ENCODE measurements at regions not wholly inside any gene's neighbourhood (a gene's known extent, or its start where the extent isn't known, plus 50 kb on each side); places are given as distances from the start of the nearest gene placed in this dataset.

DNA sequence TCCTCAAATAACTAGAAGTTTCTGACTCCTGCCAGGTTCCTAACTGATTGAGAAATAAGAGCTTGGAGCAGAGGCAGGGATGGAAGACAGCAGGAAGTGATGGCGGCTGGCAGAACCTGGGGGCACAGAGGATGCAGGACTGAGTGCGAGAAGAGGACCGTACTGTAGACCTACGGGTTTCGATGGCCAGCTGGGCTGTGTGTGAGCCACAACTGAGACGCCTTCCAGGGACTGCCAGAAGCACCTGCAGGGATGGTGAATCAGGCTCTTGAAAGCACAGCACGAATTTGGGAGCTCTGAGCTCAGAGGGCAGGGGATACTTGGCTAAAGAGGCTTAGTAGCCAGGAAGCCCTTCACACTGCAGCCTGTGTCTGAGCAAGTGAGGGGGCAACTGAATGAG, 165.6 kb downstream of the ABHD5 start:
- 78 to 91% (median 85%) methylated on average over 7 of the region's 7 CpGs for WGBS, 5 donors
- H3K27me3 ChIP-seq, result peaks cover 0 to 64% (median 14%) of the 10 kb centered on the region in 3 donors
- H3K27ac ChIP-seq, result no peak overlapping the region
- H3K4me3 ChIP-seq, result no peak overlapping the region
- peaks cover 0 to 4% (median 2%) of the 10 kb centered on the region in 4 donors for H3K4me1 ChIP-seq
- no peaks in the 10 kb centered on the region for H3K36me3 ChIP-seq
- no peak for DNase-seq
- intact Hi-C loops (cut with DNase I; ENCODE audit: low total_unique reads), result no loop called here
- TF ChIP-seq POLR2A (IDR thresholded peaks at IDR 0.05) (no peak), EP300 (IDR thresholded peaks at IDR 0.05) (no peak), CTCF (IDR thresholded peaks at IDR 0.05) (no peak), POLR2AphosphoS5 (IDR thresholded peaks at IDR 0.05) (no peak)
- no peaks in the 10 kb centered on the region for H3K9me3 ChIP-seq

- DNase-seq, result no peak
- H3K27me3 ChIP-seq, result peaks cover 0 to 64% (median 14%) of the 10 kb centered on the region in 3 donors
- no peak overlapping the region for H3K4me3 ChIP-seq
- H3K4me1 ChIP-seq, result peaks cover 0 to 4% (median 2%) of the 10 kb centered on the region in 4 donors
- TF ChIP-seq POLR2AphosphoS5 (IDR thresholded peaks at IDR 0.05), result no peak
- TF ChIP-seq POLR2A (IDR thresholded peaks at IDR 0.05), result no peak
- TF ChIP-seq EP300 (IDR thresholded peaks at IDR 0.05), result no peak
- no peak for TF ChIP-seq CTCF (IDR thresholded peaks at IDR 0.05)
- H3K36me3 ChIP-seq, result no peaks in the 10 kb centered on the region
- intact Hi-C loops (cut with DNase I; ENCODE audit: low total_unique reads), result no loop called here
- no peak overlapping the region for H3K27ac ChIP-seq
- H3K9me3 ChIP-seq, result no peaks in the 10 kb centered on the region
- 74 to 91% (median 89%) methylated on average over 5 of the region's 5 CpGs for WGBS, 5 donors
Measured at GRCh38 chr3:43856761-43857160, 166.0 kb downstream of the ABHD5 start.

DNA sequence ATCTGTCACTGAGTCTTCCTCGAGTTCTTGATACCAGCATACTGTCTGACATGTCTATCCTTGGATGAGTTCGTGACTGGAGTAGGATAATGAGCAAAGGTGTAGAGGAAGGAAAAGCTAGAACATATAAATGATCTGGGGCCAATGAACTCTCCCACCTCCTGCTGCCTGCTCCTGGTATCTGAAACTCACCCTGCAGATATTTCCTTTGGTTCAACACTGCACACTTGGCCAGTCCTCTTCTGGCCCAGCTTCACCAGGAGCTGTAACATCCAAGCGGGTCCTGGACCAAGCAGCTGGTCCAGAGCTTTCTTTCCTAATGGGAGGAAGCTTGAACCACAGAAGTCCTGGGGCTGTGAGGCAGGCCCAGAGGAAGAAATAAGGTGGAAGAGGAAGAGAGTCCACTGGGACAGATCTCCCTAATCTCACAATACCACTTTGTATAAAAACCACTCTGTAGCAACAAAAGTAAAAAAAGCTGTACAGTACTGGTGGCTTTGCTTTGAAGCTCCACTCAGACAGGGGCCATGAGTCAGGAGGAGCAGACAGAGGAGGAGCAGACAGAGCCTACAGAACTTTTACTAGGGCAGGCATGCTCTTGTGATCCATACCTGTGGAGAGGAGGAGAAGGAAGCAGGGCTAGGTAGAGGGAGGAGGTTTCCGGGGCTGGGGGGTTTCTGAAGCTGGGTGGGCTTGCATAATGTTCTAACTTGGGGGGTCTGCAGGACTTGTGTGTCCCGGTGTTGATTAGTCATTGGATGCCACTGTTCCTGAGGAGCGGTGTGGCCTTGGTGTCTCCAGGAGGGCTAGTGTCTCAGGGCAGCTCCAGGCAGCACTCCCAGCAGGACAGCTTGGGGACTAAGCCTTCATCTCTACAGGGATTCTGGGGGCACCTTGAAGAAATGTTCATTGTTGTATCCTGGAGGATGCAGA, 166.9 kb downstream of the ABHD5 start:
- H3K27me3 ChIP-seq, result peaks cover 0 to 64% (median 14%) of the 10 kb centered on the region in 3 donors

GRCh38 chr3:43858294-43858701, 167.6 kb downstream of the ABHD5 start:
- peaks cover 0 to 68% (median 14%) of the 10 kb centered on the region in 3 donors for H3K27me3 ChIP-seq
- no peak for DNase-seq
- no peaks in the 10 kb centered on the region for H3K36me3 ChIP-seq
- WGBS, 5 donors, result 8 to 19% (median 9%) methylated on average over 14 of the region's 14 CpGs
- intact Hi-C loops (cut with DNase I; ENCODE audit: low total_unique reads), result no loop called here
- H3K4me1 ChIP-seq, result peaks cover 0 to 4% (median 2%) of the 10 kb centered on the region in 4 donors
- no peak overlapping the region for H3K4me3 ChIP-seq
- H3K27ac ChIP-seq, result no peak overlapping the region
- H3K9me3 ChIP-seq, result no peaks in the 10 kb centered on the region
- TF ChIP-seq POLR2A (IDR thresholded peaks at IDR 0.05) (no peak), EP300 (IDR thresholded peaks at IDR 0.05) (no peak), CTCF (IDR thresholded peaks at IDR 0.05) (no peak), POLR2AphosphoS5 (IDR thresholded peaks at IDR 0.05) (no peak)

More for the DNA sequence above, 166.9 kb downstream of the ABHD5 start:
- H3K36me3 ChIP-seq, result no peaks in the 10 kb centered on the region
- TF ChIP-seq CTCF (IDR thresholded peaks at IDR 0.05) (no peak), POLR2A (IDR thresholded peaks at IDR 0.05) (no peak)
- H3K9me3 ChIP-seq, result no peaks in the 10 kb centered on the region
- H3K4me1 ChIP-seq, result peaks cover 0 to 4% (median 2%) of the 10 kb centered on the region in 4 donors
- H3K27ac ChIP-seq, result no peak overlapping the region
- no peak overlapping the region for H3K4me3 ChIP-seq
- intact Hi-C loops (cut with DNase I; ENCODE audit: low total_unique reads), result no loop called here
- no peak for DNase-seq
- 65 to 83% (median 77%) methylated on average over 6 of the region's 6 CpGs for WGBS, 5 donors

All from stomach (tissue), 8 donors.